Left lung (tissue), 4 donors: ENCODE measurements at regions not wholly inside any gene's neighbourhood (a gene's known extent, or its start where the extent isn't known, plus 50 kb on each side); places are given as distances from the start of the nearest gene placed in this dataset.

Experiments
- ATAC-seq: fragments of 200-7000 bp; cut with Tn5 transposase; one replicate; pipeline ENCODE4 v1.9.1; 2020; ENCODE audit warnings: moderate library complexity
- DNase-seq, 4 donors: peaks; one replicate each; pipeline ENCODE4 v3.0.0-alpha.2; 2013 to 2020
- H3K27ac ChIP-seq, 2 donors: fragments of 200-600 bp; sonication (generic) in 1 of 2; one replicate each; pipeline versions ENCODE4 v1.5.0 to v1.8.0; 2020 to 2021
- H3K27me3 ChIP-seq, 2 donors: fragments of 200-600 bp; sonication (generic) in 1 of 2; one replicate each; pipeline versions ENCODE4 v1.5.0 to v1.8.0; 2020 to 2021
- H3K36me3 ChIP-seq, 2 donors: fragments of 200-600 bp; sonication (generic) in 1 of 2; one replicate each; pipeline versions ENCODE4 v1.5.0 to v1.8.0; 2020 to 2021
- H3K4me1 ChIP-seq, 2 donors: fragments of 200-600 bp; one replicate each; pipeline ENCODE4 v1.8.0; 2021
- H3K4me3 ChIP-seq, 2 donors: fragments of 200-600 bp; sonication (generic) in 1 of 2; one replicate each; pipeline versions ENCODE4 v1.5.0 to v1.8.0; 2020 to 2021; ENCODE audit warnings: mild to moderate bottlenecking in 1 of 2
- H3K9me3 ChIP-seq, 2 donors: fragments of 200-600 bp; sonication (generic) in 1 of 2; one replicate each; pipeline versions ENCODE4 v1.5.0 to v1.8.0; 2020 to 2021
- intact Hi-C, 2 donors: fragments of 100-400 bp; cut with DNase I; formaldehyde crosslinking; loops; one replicate each; pipeline versions ENCODE4 v1.11.2 to v1.14.2; 2022
- TF ChIP-seq, protein P1 (sequence below), 2 donors: fragments of 200-600 bp; sonication (generic) in 1 of 2; IDR thresholded peaks; one replicate each; pipeline versions ENCODE4 v1.5.0 to v1.8.0; 2021; ENCODE audit warnings: antibody characterized with exemption in 2 of 2
- donor health status: DM: no; HTN: yes; CAD: no.
- donor health status: DM: no; HTN: no; CAD: no.

DNA sequence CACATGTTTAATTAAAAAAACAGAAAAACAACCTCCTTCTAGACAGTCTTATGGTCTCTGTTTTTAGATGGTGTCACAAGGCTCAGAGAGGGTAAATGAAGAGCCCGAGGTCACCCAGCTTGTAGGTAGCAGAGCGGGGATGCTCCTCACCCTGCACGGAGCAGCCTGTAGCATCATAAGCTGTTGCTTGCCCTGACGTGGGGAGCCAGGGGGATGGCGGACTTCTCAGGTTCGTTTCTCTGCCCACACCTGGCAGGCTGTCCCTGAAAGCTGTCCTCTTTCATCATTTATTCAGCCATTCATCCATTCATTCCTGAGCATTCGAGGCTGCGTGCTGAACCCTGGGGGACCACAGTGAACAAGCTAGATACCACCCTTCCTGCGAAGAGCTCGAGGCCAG lies 75.7 kb upstream of the KSR1 start:
- TF ChIP-seq, protein P1, sequence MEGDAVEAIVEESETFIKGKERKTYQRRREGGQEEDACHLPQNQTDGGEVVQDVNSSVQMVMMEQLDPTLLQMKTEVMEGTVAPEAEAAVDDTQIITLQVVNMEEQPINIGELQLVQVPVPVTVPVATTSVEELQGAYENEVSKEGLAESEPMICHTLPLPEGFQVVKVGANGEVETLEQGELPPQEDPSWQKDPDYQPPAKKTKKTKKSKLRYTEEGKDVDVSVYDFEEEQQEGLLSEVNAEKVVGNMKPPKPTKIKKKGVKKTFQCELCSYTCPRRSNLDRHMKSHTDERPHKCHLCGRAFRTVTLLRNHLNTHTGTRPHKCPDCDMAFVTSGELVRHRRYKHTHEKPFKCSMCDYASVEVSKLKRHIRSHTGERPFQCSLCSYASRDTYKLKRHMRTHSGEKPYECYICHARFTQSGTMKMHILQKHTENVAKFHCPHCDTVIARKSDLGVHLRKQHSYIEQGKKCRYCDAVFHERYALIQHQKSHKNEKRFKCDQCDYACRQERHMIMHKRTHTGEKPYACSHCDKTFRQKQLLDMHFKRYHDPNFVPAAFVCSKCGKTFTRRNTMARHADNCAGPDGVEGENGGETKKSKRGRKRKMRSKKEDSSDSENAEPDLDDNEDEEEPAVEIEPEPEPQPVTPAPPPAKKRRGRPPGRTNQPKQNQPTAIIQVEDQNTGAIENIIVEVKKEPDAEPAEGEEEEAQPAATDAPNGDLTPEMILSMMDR (IDR thresholded peaks at IDR 0.05), result no peak
- no peak for ATAC-seq
- intact Hi-C loops, result no loop called here

DNA sequence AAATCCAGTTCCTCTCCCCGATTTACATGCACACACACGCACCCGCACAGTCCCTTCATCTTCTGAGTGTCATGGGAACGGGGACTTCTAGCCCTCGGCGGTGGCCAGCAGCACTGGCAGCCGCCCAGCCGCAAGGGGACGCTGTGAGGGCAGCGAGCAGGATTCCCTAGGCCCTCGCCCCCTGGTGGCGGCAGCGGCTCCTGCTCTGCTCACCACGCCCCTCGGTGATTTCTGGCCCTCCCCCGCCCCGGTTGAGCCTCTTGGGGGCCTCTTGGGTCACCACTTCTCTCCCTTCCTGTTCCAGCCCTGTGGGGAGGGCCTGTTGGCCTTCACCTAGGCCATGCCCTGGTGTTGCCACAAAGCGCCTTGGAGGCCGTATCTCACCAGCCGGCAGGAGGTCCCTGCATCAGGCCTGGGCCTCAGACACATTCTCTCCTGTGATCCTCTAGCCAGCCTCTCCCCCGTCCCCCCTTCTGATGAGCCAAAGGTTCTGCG lies 75.2 kb upstream of the KSR1 start:
- DNase-seq (peak in 3 of 4 donors; percentile 52 to 93 (median 53)), ATAC-seq (peak; percentile 70)
- H3K27me3 ChIP-seq, result no peaks in the 10 kb centered on the region
- intact Hi-C loops, result no loop called here
- H3K4me1 ChIP-seq, result peaks cover 6 to 13% of the 10 kb centered on the region in 2 donors
- H3K36me3 ChIP-seq, result no peaks in the 10 kb centered on the region
- no peak overlapping the region for H3K4me3 ChIP-seq
- no peaks in the 10 kb centered on the region for H3K9me3 ChIP-seq
- H3K27ac ChIP-seq, result no peak overlapping the region
- TF ChIP-seq, protein P1 (IDR thresholded peaks at IDR 0.05), result peak; percentile 64 to 87

More for the DNA sequence above, 75.7 kb upstream of the KSR1 start:
- H3K9me3 ChIP-seq, result no peaks in the 10 kb centered on the region
- peaks cover 6 to 13% of the 10 kb centered on the region in 2 donors for H3K4me1 ChIP-seq
- no peak for DNase-seq
- H3K4me3 ChIP-seq, result no peak overlapping the region
- no peaks in the 10 kb centered on the region for H3K27me3 ChIP-seq
- H3K36me3 ChIP-seq, result no peaks in the 10 kb centered on the region
- H3K27ac ChIP-seq, result no peak overlapping the region

DNA sequence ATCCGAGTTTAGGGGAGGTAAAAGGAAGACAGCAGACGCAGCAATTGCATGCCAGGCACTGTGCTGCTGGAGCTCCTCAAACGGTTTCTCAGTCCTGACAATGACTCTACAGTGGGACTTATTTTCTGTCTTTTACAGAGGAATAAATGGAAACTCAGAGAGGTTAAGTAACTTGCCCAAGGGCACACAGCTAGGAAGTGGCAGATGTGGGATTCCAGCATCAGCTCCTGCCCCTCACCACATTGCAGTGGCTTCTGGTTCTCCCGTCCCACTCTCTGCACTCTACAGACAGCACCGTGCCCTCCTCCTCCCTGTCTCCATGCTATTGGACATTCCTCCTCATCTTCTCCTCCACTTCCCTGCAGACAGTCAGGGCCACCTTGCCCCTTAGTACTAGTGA lies 74.2 kb upstream of the KSR1 start:
- Histone ChIP-seq H3K27me3 (no peaks in the 10 kb centered on the region), H3K4me3 (no peak overlapping the region), H3K9me3 (no peaks in the 10 kb centered on the region), H3K27ac (no peak overlapping the region), H3K4me1 (peaks cover 6 to 13% of the 10 kb centered on the region in 2 donors), H3K36me3 (no peaks in the 10 kb centered on the region)
- DNase-seq (no peak), ATAC-seq (no peak)
- TF ChIP-seq, protein P1 (IDR thresholded peaks at IDR 0.05), result no peak
- intact Hi-C loops, result no loop called here

DNA sequence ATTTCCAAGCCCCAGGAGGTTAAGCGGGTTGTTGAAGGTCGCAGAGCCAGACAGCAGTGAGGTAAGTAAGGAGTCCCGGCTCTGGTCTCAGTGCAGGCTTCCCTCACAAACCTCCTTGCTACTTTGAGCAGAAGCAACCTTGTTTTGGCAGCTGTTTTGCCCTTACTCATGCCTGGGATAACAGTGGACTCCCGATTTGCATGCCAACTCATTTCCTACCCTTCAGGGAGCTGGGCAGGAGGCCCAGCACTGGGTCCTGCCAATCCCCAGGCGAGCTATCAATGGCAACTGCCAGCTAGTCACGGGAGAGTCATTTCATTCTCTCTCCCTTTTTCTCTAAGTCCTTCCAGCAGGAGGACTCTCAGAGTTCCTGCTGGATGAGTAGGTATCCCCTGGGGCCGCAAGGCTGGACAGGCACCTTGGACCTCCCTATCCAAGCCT lies 72.0 kb upstream of the KSR1 start:
- Histone ChIP-seq H3K27ac (no peak overlapping the region), H3K27me3 (no peaks in the 10 kb centered on the region), H3K4me3 (no peak overlapping the region), H3K36me3 (no peaks in the 10 kb centered on the region), H3K9me3 (no peaks in the 10 kb centered on the region), H3K4me1 (peaks cover 6 to 13% of the 10 kb centered on the region in 2 donors)
- ATAC-seq, result peak; percentile 46
- no peak for DNase-seq
- intact Hi-C loops, result no loop called here
- TF ChIP-seq, protein P1 (IDR thresholded peaks at IDR 0.05), result no peak

DNA sequence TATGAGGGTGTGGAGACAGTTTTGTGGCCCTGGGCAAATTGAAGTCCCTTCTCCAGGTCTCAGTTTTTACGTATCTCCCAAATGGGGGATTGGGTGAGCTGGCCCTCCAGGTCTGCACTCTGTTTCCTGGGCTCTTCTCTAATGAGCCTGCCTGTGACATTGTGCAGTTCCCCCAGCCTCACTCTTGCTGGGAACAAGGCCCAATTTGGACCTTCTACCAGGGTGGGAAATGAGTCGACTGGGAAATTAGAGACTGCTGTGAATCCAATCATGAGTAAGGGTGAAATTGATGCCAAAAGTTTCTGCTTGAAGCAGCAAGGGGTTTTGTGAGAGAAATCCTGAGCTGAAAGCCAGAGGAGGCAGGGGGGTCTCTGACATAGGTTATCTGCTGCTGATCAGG lies 71.5 kb upstream of the KSR1 start:
- Histone ChIP-seq H3K9me3 (no peaks in the 10 kb centered on the region), H3K27ac (no peak overlapping the region), H3K4me3 (no peak overlapping the region), H3K36me3 (no peaks in the 10 kb centered on the region), H3K4me1 (peaks cover 6 to 13% of the 10 kb centered on the region in 2 donors), H3K27me3 (no peaks in the 10 kb centered on the region)
- intact Hi-C loops, result no loop called here
- no peak for ATAC-seq
- TF ChIP-seq, protein P1 (IDR thresholded peaks at IDR 0.05), result no peak
- DNase-seq, result no peak
